ENCODE measurements at regions not wholly inside any gene's neighbourhood (a gene's known extent, or its start where the extent isn't known, plus 50 kb on each side); places are given as distances from the start of the nearest gene placed in this dataset.

DNA sequence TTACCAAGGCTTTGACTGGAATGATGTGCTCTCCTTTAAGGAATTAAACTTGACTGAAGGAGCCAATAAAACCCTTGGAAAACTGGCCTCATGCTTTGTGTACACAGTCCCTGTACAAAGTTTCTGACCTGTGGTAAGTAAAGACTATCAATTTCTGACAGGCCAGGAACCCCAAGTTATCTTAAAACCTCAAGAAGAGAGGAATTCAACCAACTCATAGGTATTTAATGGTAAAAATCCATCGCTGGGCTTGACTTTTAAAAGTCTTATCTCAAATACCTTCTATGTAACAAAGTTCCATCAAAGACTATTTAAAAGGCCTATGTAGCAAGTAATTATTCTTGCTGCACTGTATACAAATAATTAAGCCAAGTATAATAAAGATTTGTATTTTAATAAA, 103.7 kb upstream of the TENT5D start:
- no peak for DNase-seq (ENCODE audit: low spot score)
- ATAC-seq (ENCODE audit: insufficient number of reproducible peaks, low FRiP score, low read depth), result no peak
- H3K4me1 ChIP-seq (ENCODE audit: control insufficient read depth in 1 of 2, low read depth in 2 of 2), result no peaks in the 10 kb centered on the region
- TF ChIP-seq, protein P1, sequence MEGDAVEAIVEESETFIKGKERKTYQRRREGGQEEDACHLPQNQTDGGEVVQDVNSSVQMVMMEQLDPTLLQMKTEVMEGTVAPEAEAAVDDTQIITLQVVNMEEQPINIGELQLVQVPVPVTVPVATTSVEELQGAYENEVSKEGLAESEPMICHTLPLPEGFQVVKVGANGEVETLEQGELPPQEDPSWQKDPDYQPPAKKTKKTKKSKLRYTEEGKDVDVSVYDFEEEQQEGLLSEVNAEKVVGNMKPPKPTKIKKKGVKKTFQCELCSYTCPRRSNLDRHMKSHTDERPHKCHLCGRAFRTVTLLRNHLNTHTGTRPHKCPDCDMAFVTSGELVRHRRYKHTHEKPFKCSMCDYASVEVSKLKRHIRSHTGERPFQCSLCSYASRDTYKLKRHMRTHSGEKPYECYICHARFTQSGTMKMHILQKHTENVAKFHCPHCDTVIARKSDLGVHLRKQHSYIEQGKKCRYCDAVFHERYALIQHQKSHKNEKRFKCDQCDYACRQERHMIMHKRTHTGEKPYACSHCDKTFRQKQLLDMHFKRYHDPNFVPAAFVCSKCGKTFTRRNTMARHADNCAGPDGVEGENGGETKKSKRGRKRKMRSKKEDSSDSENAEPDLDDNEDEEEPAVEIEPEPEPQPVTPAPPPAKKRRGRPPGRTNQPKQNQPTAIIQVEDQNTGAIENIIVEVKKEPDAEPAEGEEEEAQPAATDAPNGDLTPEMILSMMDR (IDR thresholded peaks at IDR 0.05), result no peak
- no peaks in the 10 kb centered on the region for H3K9me3 ChIP-seq
- no peak overlapping the region for H3K4me3 ChIP-seq
- no peaks in the 10 kb centered on the region for H3K36me3 ChIP-seq
- no peak overlapping the region for H3K27ac ChIP-seq
- no peaks in the 10 kb centered on the region for H3K27me3 ChIP-seq (replicated peaks; ENCODE audit: insufficient read depth)

DNA sequence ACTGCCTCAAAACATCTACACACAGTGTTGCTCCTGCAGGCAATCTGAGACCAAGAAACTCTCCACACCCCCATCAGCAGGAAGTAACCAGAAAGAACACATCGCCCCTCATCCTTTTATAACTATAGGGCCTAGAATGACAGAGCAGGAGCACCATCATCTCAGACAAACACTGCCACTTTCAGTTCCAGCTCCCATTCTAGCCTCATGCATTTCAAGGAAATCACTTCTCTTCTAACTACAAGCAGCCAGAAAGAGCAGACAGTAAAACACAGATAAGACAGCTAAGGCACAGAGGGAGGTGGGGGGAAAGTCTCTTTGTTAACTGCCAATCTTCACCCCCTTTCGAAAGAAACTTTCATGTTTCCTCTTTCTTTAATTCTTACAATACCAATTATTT, 102.6 kb upstream of the TENT5D start:
- Histone ChIP-seq H3K9me3 (no peaks in the 10 kb centered on the region), H3K27ac (no peak overlapping the region), H3K27me3 (replicated peaks; ENCODE audit: insufficient read depth) (no peaks in the 10 kb centered on the region), H3K36me3 (no peaks in the 10 kb centered on the region), H3K4me3 (no peak overlapping the region), H3K4me1 (ENCODE audit: control insufficient read depth in 1 of 2, low read depth in 2 of 2) (no peaks in the 10 kb centered on the region)
- TF ChIP-seq, protein P1 (IDR thresholded peaks at IDR 0.05), result no peak
- no peak for ATAC-seq (ENCODE audit: insufficient number of reproducible peaks, low FRiP score, low read depth)
- no peak for DNase-seq (ENCODE audit: low spot score)

DNA sequence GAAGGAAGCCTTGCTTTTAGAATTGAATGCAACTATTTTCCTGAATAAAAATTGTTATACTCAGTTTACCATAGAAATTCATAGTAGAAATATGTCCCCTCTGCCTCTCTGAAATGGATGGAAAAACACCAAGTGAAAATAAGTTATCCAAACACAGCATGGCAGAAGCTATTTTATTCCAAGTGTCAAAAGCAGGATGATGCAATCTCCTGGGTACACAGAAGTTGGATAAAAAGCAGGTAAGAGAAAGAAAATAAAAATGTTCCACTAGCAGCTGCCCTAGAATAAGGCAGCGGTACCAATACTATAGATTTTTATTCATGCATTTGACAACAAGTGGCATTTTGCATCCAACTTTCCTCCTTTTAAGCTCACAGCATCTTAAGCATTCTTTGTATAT, 89.0 kb upstream of the TENT5D start:
- H3K36me3 ChIP-seq, result no peaks in the 10 kb centered on the region
- DNase-seq (ENCODE audit: low spot score), result no peak
- no peaks in the 10 kb centered on the region for H3K9me3 ChIP-seq
- H3K27ac ChIP-seq, result no peak overlapping the region
- H3K4me1 ChIP-seq (ENCODE audit: control insufficient read depth in 1 of 2, low read depth in 2 of 2), result no peaks in the 10 kb centered on the region
- no peaks in the 10 kb centered on the region for H3K27me3 ChIP-seq (replicated peaks; ENCODE audit: insufficient read depth)
- TF ChIP-seq, protein P1 (IDR thresholded peaks at IDR 0.05), result no peak
- no peak for ATAC-seq (ENCODE audit: insufficient number of reproducible peaks, low FRiP score, low read depth)
- H3K4me3 ChIP-seq, result no peak overlapping the region

DNA sequence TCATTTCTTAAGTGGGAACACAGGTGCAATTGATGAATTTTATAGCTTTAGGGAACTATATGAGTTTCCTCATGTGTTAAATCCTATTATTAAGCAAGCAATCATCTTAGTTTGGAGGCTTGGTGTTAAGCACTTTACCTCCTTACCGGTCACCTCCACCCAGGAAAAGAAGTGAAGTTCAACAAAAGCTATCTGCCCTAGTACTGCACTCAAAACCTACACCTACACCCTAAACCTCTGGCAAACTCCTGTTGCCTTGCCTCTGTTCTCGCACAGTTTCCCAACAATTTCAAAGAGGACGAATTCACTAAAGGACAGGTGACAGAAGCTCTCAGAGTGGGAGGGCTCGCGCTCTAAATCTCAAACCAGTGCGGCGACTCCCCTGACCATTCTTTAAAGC, 85.7 kb upstream of the TENT5D start:
- no peaks in the 10 kb centered on the region for H3K36me3 ChIP-seq
- H3K27me3 ChIP-seq (replicated peaks; ENCODE audit: insufficient read depth), result no peaks in the 10 kb centered on the region
- DNase-seq (ENCODE audit: low spot score) (no peak), ATAC-seq (ENCODE audit: insufficient number of reproducible peaks, low FRiP score, low read depth) (no peak)
- H3K9me3 ChIP-seq, result no peaks in the 10 kb centered on the region
- TF ChIP-seq, protein P1 (IDR thresholded peaks at IDR 0.05), result no peak
- H3K4me3 ChIP-seq, result peak overlapping the region; percentile 60
- H3K4me1 ChIP-seq (ENCODE audit: control insufficient read depth in 1 of 2, low read depth in 2 of 2), result no peaks in the 10 kb centered on the region
- peak overlapping the region in 1 of 2 donors; percentile 5 for H3K27ac ChIP-seq

DNA sequence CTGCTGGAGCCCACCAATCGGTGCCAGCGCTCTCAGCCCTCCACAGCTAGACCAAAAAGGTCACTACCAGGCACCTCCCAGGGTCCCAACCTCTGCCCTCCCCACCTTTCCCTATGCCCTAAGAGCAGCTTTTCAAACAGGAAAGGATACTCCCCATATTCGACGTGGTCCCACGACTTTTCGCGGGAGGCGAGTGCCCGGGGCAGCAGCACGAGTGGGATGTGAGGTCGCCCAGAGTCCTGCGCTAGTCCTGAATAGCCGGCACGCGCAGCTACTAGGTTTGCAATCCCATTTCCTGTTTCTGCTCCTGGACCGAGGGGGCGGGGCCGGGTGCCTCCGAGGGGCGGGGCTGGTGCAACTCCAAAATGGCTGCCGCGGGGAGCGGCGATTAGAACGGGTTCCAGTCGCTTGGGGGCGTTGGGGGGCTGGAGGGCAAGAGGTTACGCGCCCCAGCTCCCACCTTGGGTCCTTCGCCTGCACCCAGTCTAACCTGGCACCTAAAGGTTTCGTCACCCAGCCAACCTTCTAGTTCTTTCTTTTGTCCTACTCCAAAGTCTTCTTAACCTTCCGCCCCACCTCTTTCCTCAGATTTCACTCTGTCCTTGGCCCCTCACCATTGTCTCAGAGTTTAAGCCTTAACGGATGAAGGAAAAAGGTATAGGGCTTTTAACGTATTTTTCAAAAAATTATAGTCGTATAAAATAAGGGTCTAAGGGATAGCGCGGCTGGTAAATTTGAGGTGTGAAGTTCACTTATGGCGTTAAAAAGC, 85.0 kb upstream of the TENT5D start:
- TF ChIP-seq, protein P1 (IDR thresholded peaks at IDR 0.05), result no peak
- peak overlapping the region in 1 of 2 donors; percentile 5 for H3K27ac ChIP-seq
- H3K27me3 ChIP-seq (replicated peaks; ENCODE audit: insufficient read depth), result no peaks in the 10 kb centered on the region
- no peaks in the 10 kb centered on the region for H3K9me3 ChIP-seq
- DNase-seq (ENCODE audit: low spot score) (no peak), ATAC-seq (ENCODE audit: insufficient number of reproducible peaks, low FRiP score, low read depth) (no peak)
- no peaks in the 10 kb centered on the region for H3K4me1 ChIP-seq (ENCODE audit: control insufficient read depth in 1 of 2, low read depth in 2 of 2)
- no peaks in the 10 kb centered on the region for H3K36me3 ChIP-seq
- peak overlapping the region; percentile 60 for H3K4me3 ChIP-seq
